ENCODE measurements at regions not wholly inside any gene's neighbourhood (a gene's known extent, or its start where the extent isn't known, plus 50 kb on each side); places are given as distances from the start of the nearest gene placed in this dataset.
"Not testable (repeated sequence)": the region's sequence is repeated elsewhere in the genome, so short reads cannot be mapped to it uniquely, and the experiment has no call there.

DNA sequence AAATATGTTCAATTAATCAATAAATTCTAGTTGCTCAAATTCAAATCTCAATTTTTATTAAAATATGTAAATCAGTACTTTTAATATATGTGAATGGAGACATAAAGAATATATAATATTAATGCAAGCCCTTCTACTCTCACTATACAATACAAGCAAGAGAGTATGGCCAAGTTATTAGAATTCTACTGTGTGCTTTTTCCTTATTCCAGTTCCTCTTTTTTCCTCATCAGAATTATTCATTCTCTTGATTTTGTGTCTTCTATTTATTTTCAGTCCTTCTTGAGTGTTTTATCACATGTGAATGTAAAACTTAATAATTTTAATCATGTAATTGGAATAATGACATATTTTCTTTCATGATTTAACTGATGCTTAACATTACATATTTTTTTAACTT is 276.8 kb downstream of the PCDH20 start:
- no peak for DNase-seq (ENCODE audit: low spot score)

DNA sequence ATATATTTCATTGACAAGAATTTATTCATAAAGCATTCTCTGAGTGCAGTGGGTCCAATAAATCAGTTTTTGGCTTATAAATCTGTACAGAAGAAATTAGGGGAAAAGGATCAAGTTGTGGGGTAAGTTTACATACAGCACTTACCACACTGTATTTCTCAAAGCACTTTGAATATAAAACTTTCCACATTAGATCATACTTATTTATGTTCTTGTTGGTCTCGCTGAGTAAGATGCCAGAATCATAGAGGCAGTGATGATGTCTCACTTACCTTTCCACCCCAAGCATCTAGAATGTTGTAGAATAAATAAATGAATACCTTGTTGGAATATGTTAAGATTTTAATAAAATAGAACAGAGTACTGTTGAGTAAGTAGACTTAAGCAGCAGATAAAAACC is 279.1 kb downstream of the PCDH20 start:
- DNase-seq (ENCODE audit: low spot score), result no peak

DNA sequence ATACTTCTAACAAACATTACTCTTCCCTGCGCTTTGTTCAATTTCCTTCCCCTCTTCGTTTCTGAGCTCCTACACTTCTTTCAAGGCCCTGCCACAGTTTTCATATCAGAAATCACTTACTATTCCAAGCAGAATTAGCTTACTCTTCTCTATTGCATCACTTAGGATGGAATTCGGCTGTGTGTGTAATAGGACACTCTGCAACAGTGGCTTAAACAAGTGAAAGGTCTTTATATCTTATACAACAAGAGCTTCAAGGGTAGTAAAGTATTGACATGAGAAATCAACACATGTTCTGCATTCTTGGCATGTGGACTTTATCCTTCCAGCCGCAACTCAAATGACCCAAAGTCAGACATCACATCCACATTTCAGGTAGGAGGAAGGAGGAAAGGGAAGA is 279.6 kb downstream of the PCDH20 start:
- no peak for DNase-seq (ENCODE audit: low spot score)

DNA sequence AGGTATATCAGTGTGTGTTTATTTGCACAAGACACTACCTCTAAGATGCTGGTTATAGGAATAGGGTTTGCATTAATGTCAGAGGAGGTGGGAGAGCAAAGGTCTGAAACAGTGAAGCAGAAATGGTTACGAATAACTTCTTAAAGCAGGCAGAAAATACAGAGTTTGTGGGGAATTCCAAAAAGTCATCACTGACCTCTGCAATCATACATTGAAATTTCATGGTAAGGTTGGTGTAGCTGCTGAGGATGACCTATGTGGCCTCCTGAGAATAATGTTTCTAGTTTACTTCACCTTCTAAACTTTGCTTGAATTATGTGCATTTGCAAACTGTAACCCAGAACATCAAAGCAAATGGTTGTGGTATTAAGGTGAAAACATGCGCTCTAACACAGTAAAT is 280.1 kb downstream of the PCDH20 start:
- no peak for DNase-seq (ENCODE audit: low spot score)

DNA sequence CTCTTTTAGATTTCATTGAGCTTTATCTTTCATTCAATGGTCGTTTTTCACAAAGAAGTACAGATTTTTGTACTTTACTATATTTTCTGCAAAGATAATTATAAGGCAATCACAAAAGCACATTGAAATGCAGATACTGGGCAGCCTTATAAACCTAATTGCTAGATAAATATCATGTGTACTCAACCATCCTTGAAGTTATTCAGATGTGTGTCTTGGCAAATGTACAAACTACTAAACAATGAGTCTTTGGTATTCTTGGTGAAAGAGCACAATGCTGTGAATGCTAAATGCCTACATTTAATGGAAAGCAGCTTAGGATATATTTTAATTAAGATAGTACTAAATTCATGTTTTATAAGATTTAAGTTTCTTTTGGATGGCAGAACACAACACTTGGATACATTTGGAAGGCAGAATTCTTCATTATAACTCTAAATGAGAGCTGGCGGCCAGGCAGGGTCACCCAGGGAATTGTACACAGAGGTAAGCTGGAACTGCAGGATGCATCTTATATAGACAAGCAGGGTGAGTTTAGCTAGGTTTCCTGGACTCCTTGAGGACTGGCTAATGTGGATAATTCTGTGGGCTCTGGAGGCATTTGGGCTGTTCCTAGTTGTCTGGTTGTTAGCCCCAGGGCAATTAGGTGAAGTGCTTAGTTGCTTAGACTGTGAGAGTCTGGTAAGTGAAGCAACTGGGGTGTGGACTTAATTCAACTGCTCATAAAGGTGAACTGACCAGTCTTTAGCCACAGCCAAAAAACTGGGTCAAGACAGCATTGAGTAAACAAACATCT is 286.6 kb downstream of the PCDH20 start:
- DNase-seq (ENCODE audit: low spot score), result no peak

DNA sequence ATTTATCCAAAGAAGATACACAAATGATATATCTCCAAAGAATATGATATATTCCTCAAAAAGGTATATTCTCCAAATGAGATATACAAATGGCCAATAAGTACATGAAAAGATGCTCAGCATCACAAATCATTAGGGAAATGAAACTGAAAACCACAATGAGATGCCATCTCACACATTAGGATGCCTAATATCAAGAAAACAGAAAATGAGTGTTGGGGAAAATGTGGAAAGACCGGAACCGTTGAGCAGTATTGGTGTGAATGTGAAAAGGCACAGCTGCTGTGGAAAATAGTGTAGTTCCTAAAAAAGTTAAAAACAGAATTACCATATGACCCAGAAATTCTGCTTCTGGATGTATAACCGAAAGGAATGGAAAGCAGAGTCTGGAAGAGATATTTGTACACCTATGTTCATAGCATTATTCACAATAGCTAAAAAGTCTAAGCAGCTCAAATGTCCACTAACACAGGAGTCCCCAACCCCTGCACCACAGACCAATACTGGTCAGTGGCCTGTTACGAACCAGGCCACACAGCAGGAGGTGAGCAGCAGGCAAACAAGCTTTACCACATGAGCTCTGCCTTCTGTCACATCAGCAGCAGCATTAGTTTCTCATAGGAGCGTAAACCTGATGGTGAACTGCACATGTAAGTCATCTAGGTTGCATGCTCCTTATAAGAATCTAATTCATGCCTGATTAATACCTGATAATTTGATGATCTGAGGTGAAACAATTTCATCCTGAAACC is 291.9 kb downstream of the PCDH20 start:
- DNase-seq (ENCODE audit: low spot score), result no peak

DNA sequence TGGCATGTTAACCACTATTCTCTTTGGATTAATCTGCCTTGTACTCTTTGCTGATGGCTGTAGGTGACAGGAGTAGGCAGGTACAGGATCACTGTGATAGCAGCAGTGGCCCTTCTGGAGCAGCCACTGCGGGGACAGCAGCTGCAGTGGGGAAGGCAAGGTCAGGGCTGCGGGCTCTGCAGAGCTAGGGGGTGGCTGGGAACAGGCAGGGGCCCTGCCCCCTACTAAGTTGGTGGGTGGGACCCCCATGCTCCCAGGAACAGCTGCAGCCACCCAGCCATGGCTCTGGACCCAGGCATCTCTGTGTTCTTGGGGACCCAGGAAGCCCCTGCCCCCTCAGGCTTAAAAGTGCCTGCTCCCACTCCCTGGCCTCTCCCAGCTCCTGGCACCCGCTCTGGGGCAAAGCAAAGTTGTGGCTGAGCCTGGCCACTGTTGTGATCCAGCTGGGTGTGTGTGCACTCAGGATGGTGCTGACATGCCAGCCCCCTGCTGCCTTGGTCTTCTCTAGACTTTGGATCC is 302.4 kb downstream of the PCDH20 start:
- DNase-seq (ENCODE audit: low spot score), result no peak

DNA sequence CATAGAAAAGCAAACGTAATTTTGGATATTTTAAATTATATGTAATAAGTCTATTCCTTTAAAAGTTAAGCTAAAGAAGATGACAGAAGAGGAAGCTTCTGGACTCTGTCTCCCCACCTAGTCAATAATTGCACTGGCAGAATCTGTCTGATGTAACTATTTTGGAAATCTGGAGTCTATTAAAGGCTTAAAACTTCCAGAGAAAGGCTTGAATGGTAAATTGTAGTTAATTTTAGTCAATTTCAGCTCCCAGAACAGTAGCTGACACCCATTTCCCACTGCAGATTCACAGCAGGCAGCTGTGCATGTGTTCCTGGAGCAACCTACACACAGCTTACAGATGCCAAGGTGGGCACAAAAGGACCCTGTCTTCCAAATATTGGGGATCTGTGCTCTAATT is 304.1 kb downstream of the PCDH20 start:
- no peak for DNase-seq (ENCODE audit: low spot score)

DNA sequence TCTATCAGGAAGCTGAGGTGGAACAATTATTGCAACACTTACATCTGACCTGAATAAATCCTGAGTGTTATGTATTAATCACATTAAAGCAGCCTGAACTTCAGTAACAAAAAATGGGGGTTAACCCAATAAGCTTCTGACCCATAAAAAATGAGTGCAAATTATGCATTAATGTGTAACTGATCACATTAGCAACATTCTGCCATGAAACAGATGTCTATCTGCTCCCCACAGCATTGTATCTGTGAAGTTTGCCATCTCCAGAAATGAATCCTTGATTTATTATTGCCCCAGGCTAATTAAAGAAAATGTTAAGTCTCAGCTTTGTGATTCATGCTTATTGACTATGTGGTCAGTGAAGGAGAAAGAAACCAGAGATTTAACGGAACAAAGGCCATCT is 304.9 kb downstream of the PCDH20 start:
- no peak for DNase-seq (ENCODE audit: low spot score)

DNA sequence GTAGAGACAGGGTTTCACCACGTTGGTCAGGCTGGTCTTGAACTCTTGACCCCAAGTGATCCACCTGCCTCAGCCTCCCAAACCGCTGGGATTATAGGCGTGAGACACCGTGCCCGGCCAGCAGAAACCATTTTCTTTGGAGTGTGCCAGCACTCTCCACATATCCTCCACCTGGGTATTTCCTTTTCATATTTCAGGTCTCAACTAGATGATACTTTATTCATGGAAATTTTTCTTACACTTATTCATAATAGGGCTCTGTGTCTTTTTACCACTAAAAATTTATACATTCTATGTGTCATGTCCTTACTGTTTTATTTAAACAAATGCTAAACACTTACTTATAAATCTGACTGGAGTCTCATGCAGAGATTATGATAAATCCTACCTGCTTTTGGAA is 305.9 kb downstream of the PCDH20 start:
- DNase-seq (ENCODE audit: low spot score), result no peak

DNA sequence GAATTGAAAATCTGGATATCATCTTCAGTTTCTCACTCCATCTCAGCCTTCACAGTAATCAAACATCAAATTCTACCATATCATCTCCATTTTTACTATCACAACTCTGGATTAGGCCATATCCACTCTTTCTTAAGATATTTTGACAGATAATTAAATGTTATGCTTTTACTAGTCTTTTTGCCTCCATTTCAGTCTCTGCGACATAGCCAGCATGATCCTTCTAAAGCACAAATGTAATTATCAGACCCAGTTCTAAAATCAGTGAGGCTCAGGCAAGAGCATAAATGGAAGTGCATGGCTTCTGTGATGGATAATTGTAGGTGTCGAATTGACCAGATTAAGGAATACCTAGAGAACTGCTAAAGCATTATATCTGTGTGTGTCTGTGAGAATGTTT is 307.7 kb downstream of the PCDH20 start:
- no peak for DNase-seq (ENCODE audit: low spot score)

DNA sequence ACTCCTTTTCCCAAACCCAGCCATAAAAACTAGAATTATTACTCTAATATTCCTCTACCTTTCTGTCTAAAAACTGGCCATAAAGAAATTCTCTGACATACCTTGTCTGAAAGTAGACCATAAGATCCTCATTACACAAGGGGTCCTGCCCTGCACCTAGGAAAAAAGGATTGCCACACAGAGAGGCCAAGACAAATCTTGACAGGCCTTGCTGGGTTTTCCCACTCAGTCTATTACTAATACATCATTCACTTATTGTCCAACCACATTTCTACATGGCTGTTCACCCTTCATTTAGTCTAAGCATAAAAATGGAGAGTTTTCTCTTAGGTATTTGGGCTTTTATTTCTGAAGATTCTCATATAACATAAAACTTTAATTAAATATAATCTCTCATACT is 319.8 kb downstream of the PCDH20 start:
- DNase-seq (ENCODE audit: low spot score), result no peak

DNA sequence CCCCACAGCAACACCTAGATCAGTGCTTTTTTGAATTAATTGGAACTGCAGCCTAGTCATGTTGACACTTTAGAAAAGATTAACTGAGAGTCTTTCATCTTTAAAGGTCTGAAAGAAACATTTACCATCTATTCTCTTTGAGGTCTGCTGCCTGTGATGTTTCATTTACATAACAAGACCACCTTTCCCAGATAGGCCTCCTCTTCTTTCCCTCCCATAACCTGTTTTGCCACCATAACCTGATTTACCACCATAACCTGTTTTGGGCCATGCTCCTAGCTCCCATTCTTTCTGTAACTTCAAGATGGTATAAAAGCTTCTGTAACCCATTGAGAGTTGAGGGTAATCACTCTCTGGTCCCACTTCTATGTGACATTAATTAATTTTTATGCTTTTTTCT is 320.8 kb downstream of the PCDH20 start:
- DNase-seq (ENCODE audit: low spot score), result no peak

DNA sequence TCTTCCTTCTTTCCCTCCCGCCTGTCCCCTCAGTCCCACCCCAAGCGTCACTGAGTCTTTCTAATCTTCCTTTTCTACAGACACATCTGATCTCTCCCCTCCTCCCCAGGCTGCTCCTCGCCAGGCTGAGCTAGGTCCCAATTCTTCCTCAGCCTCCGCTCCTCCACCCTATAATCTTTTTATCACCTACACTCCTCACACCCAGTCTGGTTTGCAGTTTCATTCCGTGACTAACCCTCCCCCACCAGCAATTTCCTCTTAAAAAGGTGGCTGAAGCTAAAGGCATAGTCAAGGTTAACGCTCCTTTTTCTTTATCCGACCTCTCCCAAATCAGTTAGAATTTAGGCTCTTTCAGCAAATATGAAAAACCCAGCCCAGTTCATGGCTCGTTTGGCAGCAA is 325.8 kb downstream of the PCDH20 start:
- not testable (repeated sequence) for DNase-seq (ENCODE audit: low spot score)

DNA sequence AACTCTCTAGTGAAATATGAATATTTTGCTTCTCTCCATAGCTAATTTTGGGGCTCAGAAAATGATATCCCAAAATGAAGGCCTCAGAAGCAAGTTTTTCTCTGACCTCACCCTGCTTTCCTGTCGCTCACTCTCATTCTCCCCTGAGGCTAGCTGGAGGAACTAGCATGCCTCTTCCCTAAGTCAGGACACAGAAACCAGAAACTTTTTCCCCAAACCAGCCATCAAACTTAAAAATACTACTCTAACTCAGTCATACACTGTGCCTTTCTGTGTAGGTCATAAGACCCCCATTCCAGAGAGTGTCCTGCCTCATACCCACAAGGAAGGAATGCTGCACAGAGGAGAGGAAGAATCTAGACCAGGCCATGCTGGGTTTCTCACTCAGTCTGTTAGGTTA is 329.6 kb downstream of the PCDH20 start:
- DNase-seq (ENCODE audit: low spot score), result no peak

DNA sequence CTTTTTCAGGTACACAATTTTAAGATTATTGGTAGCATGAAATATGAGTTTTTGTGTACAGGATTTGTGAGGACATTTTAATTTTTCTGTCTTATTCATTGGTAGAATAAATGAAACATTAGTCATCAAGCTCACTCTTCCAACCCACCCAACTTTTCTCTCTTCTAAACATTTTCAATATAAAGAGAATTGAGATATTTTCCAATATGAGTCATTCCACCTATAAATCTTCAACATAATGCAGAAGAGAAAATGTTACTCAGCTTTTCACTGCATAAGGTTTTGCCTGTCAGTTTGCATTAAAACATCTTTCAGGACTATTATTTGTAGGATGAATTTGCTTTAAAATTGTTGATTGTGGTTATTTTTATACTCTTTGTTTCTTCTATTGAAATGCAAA is 330.7 kb downstream of the PCDH20 start:
- no peak for DNase-seq (ENCODE audit: low spot score)

DNA sequence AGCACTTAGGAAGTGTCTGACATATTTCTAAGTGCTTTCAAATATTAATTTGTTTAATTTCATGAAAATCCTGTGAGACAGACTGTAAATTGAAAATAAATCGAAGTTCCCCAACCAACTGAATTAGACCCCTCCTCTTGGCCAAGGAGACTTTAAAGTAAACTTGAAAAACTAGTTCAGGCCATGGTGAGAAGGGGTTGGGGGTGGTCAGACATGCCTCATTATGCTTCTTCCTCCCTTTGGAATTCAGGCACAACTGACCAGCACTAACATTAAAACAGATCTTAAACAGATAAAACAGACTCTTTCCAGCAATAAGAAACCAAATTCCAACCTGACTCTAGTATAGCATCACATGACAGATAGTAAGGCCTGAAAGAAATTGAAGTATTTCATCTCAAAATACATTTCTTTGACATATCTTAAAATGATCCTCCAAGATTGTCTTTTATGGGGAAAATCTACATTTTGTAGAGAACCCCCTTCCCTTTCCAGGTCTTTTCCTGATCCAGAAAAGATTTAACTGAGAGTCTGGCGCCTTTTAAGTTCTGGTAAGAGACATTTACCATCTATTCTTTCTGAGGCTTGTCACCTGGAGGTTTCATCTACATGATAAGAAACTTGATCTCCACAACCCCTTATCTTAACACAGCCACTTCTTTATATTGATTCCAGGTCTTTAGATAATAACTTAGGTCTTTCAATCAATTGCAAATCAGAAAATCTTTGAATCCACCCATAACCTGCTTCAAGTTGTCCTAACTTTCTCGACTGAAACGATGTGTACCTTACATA is 336.5 kb downstream of the PCDH20 start:
- DNase-seq (ENCODE audit: low spot score), result no peak

DNA sequence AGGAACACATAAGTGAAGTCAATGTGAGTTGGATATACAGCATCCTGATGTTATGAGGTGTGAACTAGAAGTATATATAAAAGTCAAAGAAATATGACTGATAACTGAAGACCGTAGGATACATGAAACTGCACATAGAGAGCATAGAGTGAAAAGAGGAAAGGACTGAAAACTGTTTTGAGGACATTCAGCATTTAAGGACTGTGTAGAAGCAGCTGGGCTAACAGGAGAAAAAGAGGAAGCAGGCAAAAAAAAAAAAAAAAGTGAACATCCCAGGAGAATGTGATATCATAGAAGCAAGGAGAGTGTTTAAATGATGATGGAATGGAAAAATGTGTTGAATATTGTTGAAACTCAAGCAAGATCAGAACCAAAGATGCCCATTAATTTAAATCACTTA is 363.5 kb downstream of the PCDH20 start:
- no peak for DNase-seq (ENCODE audit: low spot score)

DNA sequence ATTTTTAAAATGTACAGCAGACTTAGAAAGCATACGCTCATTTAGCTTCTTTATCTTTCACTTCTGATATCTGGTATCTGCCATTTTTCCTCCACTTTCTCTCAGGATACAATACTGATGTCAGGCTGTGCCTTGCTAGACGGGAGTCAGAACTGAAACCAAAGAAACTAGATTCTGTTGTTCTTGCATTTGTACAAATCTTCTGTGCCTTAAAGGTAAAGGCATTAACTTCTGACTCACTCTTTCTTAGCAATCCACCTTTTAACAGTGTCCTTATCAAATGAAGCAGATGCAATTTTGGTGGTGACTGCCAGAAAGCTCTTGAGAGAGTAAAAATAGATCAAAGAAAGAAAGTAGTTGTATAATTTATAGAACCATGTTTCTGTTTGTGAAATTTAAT is 370.4 kb downstream of the PCDH20 start:
- no peak for DNase-seq (ENCODE audit: low spot score)

DNA sequence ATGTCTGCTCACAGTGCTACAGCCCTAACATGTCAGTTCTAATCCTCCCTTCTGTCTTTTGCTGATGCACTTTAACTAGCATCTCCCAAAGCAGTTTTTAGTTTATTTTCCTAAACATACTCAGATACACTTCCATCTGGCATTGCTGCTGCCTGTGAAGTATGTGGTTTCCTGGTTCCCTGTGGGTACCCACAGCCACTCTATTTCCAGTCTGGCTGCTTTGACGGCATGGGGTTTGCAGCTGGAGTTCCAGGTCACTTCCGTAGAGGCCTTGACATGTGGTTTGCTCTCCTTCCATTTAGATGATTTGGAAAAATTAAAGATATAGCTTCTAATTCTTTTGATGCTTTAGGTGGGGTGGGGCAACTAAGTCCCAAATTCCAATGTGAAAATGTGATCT is 375.5 kb downstream of the PCDH20 start:
- no peak for DNase-seq (ENCODE audit: low spot score)

DNA sequence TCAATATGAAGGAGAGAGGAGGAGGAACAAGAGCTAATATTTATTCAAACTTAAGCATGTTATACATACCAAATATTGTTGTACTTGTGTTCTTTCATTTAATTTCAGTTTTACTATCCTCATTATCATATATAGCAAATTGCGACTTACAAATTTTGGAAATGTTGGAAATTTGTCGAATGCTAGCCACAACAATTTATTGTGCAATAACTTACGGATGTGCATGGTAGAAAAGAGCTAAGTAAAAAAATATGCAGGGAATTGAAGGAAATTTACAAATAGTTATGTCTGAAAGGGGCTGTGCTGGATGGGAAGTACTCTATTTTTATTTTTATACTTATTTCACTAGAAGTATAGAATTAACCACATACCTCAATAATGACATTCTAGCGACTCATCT is 376.3 kb downstream of the PCDH20 start:
- DNase-seq (ENCODE audit: low spot score), result no peak

DNA sequence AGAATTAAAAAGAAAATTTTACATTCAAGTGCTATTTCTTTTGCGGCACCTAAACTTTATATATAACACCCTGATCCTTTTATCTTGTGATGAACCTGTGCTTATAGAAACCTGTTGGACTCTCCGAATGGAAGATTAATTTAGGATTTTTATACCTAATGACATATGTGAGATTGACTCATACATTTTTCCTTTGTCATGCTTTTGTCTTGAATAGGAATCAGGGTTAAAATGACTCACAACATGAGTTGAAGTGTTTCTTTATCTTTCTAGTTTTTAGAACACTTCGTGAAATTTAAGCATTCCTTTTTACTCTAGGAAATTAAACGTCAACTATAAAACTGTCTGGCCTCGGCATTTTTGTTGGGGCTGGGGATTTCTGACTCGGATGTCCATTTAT is 378.9 kb downstream of the PCDH20 start:
- no peak for DNase-seq (ENCODE audit: low spot score)

DNA sequence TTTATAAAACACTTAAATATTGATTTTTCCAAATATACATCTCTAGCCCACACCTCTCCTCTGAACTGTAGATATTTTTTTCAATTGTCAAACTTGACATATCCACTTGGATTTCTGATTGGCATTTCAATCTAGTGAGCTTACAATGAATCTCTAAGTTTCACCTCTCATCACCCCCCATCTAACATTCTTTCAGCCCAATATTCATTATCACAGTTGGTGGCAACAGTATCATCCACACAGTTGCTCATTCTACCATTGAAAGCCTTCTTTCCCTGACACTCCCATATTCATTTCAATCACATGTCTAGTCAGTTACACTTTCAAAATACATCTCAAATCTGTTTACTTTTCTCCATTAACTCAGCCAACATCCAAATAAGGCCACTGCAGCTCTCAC is 385.2 kb downstream of the PCDH20 start:
- DNase-seq (ENCODE audit: low spot score), result no peak

Data from cerebellar cortex (tissue), 1 donor.